ENCODE measurements at regions not wholly inside any gene's neighbourhood (a gene's known extent, or its start where the extent isn't known, plus 50 kb on each side); places are given as distances from the start of the nearest gene placed in this dataset.

DNA sequence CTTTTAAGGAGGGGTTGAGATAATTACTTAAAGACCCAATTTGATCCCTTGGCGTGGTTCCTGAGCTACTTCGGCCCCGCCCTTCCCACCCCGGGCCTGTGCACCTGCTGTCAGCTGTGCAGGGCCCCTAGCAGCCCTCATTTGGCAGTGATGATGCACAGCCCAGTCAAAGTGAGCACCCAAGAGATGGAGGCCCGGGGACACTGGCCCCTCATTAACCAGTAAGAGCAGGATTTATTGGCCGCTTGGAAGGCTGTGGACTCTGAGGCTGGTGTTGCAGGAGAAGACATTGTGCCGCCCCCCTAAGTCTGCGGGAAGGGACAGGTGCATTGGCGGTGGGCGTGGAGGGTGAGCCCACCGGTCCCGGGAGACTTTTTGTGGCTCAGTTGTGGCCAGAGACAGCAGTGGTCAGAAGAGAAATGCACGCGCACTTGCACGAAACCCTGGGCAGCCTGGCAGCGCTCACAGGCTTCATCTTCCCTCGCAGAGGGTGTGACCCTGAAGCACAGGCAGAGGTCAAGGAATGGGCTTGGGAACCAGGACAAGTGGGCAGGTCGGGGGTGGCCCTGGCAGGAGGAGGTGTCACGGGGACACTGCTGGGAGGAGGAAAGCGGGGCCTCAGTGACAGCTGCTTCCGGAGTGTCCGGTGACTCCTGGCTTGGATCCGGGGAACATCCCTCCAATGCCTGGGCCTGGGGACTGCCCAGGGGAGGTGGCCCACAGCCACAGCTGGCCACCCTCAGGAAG is 74.0 kb upstream of the RXRA start:
- intact Hi-C loops (cut with micrococcal nuclease) (no loop called here), dilution Hi-C loops (cut with MboI; ENCODE audit: extremely low pct_ligation_motif_present, low sequenced_read_pairs) (no loop called here)
- Histone ChIP-seq H3K4me3 (replicated peaks in 1 of 3; ENCODE audit: insufficient read depth in 1 of 3, low read depth in 1 of 3, low read length in 3 of 3) (no peak overlapping the region), H2AFZ (ENCODE audit: low read depth, low read length) (no peak overlapping the region), H3K27me3 (ENCODE audit: control insufficient read depth in 2 of 2, insufficient read depth in 2 of 2, low read length in 2 of 2) (peaks cover 0 to 2% of the 10 kb centered on the region in 2 experiments), H3K4me1 (ENCODE audit: control insufficient read depth, extremely low read depth, insufficient read depth, low read length) (no peaks in the 10 kb centered on the region), H3K9me1 (replicated peaks; ENCODE audit: control insufficient read depth, extremely low read depth, insufficient read depth, low read length) (no peaks in the 10 kb centered on the region), H3K9me3 (replicated peaks; ENCODE audit: control insufficient read depth, insufficient read depth, low read length) (no peaks in the 10 kb centered on the region), H3K4me2 (ENCODE audit: insufficient read depth, low read length) (no peak overlapping the region), H3K79me2 (ENCODE audit: control insufficient read depth, insufficient read depth, low read length) (no peaks in the 10 kb centered on the region), H4K20me1 (replicated peaks; ENCODE audit: control insufficient read depth, extremely low read depth, insufficient read depth, low read length) (no peaks in the 10 kb centered on the region), H3K27ac (ENCODE audit: insufficient read depth, low read depth, low read length) (no peak overlapping the region), H3K36me3 (ENCODE audit: control insufficient read depth in 2 of 2, extremely low read depth in 1 of 2, insufficient read depth in 2 of 2, low read length in 2 of 2) (no peaks in the 10 kb centered on the region), H3K9ac (replicated peaks; ENCODE audit: extremely low read depth, insufficient read depth, low read length) (no peak overlapping the region)
- no TSS peak for BruUV-seq (replicated peaks)
- FAIRE-seq (no peak), DNase-seq (ENCODE audit: low read depth, low spot score) (no peak)
- TF ChIP-seq JUN (IDR thresholded peaks at IDR 0.05; ENCODE audit: borderline replicate concordance, insufficient read depth, insufficient read length, low read depth) (no peak), CTCF (IDR thresholded peaks at IDR 0.05; ENCODE audit: extremely low read depth in 1 of 2, insufficient read depth in 1 of 2, low read depth in 1 of 2, low read length in 2 of 2) (no peak), GATA2 (IDR thresholded peaks at IDR 0.05; ENCODE audit: insufficient read depth, insufficient read length, low read depth, low read length) (no peak), POLR2A (IDR thresholded peaks at IDR 0.05; ENCODE audit: low read depth, low read length) (no peak), MYC (IDR thresholded peaks at IDR 0.05; ENCODE audit: low read depth, low read length) (no peak), MAX (IDR thresholded peaks at IDR 0.05; ENCODE audit: insufficient read depth, insufficient read length) (no peak), FOS (IDR thresholded peaks at IDR 0.05; ENCODE audit: borderline replicate concordance, insufficient read depth, low read length) (no peak), EZH2 (IDR thresholded peaks at IDR 0.05; ENCODE audit: borderline replicate concordance, low read depth, low read length, severe bottlenecking) (no peak), POLR2AphosphoS5 (IDR thresholded peaks at IDR 0.05; ENCODE audit: insufficient read depth, low read depth, low read length) (no peak)
- ChIA-PET POLR2A (no interaction called here), CTCF (no interaction called here)

All from endothelial cell of umbilical vein (primary cell).